ENCODE measurements at regions not wholly inside any gene's neighbourhood (a gene's known extent, or its start where the extent isn't known, plus 50 kb on each side); places are given as distances from the start of the nearest gene placed in this dataset.

DNA sequence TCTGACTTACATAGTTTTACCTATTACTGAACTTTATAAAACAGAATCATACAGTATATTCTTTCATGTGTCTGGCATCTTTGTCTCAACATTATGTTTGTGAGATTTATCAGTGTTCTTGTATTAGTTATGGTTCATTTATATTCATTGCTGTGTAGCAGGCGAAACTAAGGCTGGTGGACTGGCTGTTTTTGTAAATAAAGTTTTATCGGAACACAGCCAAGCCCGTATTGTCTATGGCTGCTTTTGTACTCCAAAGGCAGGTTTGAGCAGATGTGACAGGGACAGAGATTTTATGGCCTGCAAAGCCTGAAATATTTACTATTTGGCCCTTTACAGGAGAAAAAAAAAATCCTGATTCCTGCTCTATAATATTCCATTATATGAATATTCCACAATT lies 405.8 kb upstream of the RGS6 start:
- H3K27me3 ChIP-seq (ENCODE audit: control insufficient read depth in 3 of 3, insufficient read depth in 3 of 3, low read length in 2 of 3) = no peaks in the 10 kb centered on the region
- TF ChIP-seq, protein P1, sequence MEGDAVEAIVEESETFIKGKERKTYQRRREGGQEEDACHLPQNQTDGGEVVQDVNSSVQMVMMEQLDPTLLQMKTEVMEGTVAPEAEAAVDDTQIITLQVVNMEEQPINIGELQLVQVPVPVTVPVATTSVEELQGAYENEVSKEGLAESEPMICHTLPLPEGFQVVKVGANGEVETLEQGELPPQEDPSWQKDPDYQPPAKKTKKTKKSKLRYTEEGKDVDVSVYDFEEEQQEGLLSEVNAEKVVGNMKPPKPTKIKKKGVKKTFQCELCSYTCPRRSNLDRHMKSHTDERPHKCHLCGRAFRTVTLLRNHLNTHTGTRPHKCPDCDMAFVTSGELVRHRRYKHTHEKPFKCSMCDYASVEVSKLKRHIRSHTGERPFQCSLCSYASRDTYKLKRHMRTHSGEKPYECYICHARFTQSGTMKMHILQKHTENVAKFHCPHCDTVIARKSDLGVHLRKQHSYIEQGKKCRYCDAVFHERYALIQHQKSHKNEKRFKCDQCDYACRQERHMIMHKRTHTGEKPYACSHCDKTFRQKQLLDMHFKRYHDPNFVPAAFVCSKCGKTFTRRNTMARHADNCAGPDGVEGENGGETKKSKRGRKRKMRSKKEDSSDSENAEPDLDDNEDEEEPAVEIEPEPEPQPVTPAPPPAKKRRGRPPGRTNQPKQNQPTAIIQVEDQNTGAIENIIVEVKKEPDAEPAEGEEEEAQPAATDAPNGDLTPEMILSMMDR (IDR thresholded peaks at IDR 0.05; ENCODE audit: control extremely low read depth, extremely low read depth) = no peak
- no peaks in the 10 kb centered on the region for H3K4me1 ChIP-seq (ENCODE audit: control insufficient read depth in 5 of 5, insufficient read depth in 5 of 5, low read length in 5 of 5)
- ATAC-seq (ENCODE audit: insufficient read depth, low FRiP score) (no peak), DNase-seq (no peak)
- no peak overlapping the region for H3K4me3 ChIP-seq
- H3K36me3 ChIP-seq (ENCODE audit: control insufficient read depth in 4 of 4, insufficient read depth in 4 of 4, low read length in 4 of 4) = peaks cover 0 to 4% (median 0%) of the 10 kb centered on the region in 4 donors
- no peaks in the 10 kb centered on the region for H3K9me3 ChIP-seq (ENCODE audit: control insufficient read depth in 4 of 4, insufficient read depth in 3 of 4, low read length in 3 of 4)
- H3K27ac ChIP-seq (ENCODE audit: low read depth in 1 of 2, low read length in 1 of 2) = no peak overlapping the region
- no peak overlapping the region for H3K9ac ChIP-seq (ENCODE audit: insufficient read depth in 1 of 2, low read length in 2 of 2)
- WGBS, 2 donors = 98% methylated on average over 3 of the region's 3 CpGs

DNA sequence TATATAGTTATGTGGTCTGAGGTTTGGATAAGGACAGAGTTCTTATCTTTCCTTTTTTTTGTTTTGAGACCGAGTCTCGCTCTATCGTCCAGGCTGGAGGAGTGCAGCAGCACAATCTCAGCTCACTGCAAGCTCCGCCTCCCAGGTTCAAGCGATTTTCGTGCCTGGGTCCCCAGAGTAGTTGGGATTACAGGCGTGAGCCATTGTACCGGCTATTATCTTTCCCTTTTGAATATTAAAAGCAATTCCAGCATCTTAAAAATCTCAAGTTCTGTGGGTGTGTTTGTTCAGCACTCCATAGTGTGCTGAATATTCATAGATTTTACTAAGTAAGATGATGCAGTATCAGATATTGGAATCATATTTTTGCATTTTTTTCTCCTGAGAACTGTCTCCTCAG lies 404.4 kb upstream of the RGS6 start:
- Histone ChIP-seq H3K4me1 (ENCODE audit: control insufficient read depth in 5 of 5, insufficient read depth in 5 of 5, low read length in 5 of 5) (peaks cover 0 to 1% (median 0%) of the 10 kb centered on the region in 5 donors), H3K27me3 (ENCODE audit: control insufficient read depth in 3 of 3, insufficient read depth in 3 of 3, low read length in 2 of 3) (no peaks in the 10 kb centered on the region), H3K4me3 (no peak overlapping the region), H3K9me3 (ENCODE audit: control insufficient read depth in 4 of 4, insufficient read depth in 3 of 4, low read length in 3 of 4) (no peaks in the 10 kb centered on the region), H3K9ac (ENCODE audit: insufficient read depth in 1 of 2, low read length in 2 of 2) (no peak overlapping the region), H3K27ac (ENCODE audit: low read depth in 1 of 2, low read length in 1 of 2) (no peak overlapping the region), H3K36me3 (ENCODE audit: control insufficient read depth in 4 of 4, insufficient read depth in 4 of 4, low read length in 4 of 4) (peaks cover 0 to 4% (median 0%) of the 10 kb centered on the region in 4 donors)
- TF ChIP-seq, protein P1 (IDR thresholded peaks at IDR 0.05; ENCODE audit: control extremely low read depth, extremely low read depth) = no peak
- ATAC-seq (ENCODE audit: insufficient read depth, low FRiP score) (no peak), DNase-seq (no peak)
- WGBS, 2 donors = 67 to 93% methylated on average over 8 of the region's 8 CpGs

DNA sequence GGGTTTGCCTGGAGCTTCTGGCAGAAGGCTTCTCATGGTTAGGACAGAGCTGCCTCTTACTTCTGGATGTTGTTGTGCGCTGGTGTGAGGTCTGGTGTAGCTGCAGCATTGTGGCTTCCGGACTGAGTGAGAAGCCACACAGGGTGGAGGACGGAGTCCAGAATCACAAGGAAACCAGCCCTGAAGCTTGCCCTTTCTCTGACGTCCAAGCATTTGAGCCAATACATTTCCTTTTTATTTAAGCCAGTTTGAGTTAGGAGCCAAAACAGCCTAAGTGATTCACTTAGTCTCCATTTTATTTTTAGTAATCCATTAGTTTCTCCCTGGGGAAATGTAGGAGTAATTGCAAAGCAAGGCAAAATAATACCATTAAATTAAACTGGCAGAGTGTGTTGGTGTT lies 402.4 kb upstream of the RGS6 start:
- Histone ChIP-seq H3K27ac (ENCODE audit: low read depth in 1 of 2, low read length in 1 of 2) (no peak overlapping the region), H3K4me1 (ENCODE audit: control insufficient read depth in 5 of 5, insufficient read depth in 5 of 5, low read length in 5 of 5) (peaks cover 0 to 6% (median 1%) of the 10 kb centered on the region in 5 donors), H3K4me3 (no peak overlapping the region), H3K27me3 (ENCODE audit: control insufficient read depth in 3 of 3, insufficient read depth in 3 of 3, low read length in 2 of 3) (no peaks in the 10 kb centered on the region), H3K36me3 (ENCODE audit: control insufficient read depth in 4 of 4, insufficient read depth in 4 of 4, low read length in 4 of 4) (peaks cover 0 to 4% (median 0%) of the 10 kb centered on the region in 4 donors), H3K9me3 (ENCODE audit: control insufficient read depth in 4 of 4, insufficient read depth in 3 of 4, low read length in 3 of 4) (no peaks in the 10 kb centered on the region), H3K9ac (ENCODE audit: insufficient read depth in 1 of 2, low read length in 2 of 2) (no peak overlapping the region)
- DNase-seq (peak in 1 of 3 donors; percentile 61), ATAC-seq (ENCODE audit: insufficient read depth, low FRiP score) (no peak)
- 72 to 80% methylated on average over 4 of the region's 4 CpGs for WGBS, 2 donors
- TF ChIP-seq, protein P1 (IDR thresholded peaks at IDR 0.05; ENCODE audit: control extremely low read depth, extremely low read depth) = no peak

DNA sequence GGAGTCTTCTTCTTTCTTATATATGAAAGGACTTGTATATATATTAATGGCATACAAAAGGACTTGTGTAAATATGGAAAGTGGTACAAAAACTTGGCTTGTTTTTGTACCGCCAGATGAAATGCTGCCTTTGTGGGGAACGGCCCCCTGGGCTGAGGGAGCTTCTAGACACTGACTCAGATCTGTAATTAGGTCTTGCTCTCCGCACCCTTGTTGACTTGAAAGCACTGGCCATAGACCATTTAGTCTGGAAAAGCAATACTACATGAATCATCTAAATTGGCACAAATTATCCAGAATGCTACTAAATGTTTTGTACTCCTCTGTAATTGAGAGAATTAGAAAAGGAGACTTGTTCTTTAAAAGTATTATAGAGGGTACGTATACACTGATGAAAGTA lies 399.9 kb upstream of the RGS6 start:
- TF ChIP-seq, protein P1 (IDR thresholded peaks at IDR 0.05; ENCODE audit: control extremely low read depth, extremely low read depth) = no peak
- WGBS, 2 donors = 91 to 93% methylated on average over 4 of the region's 4 CpGs
- ATAC-seq (ENCODE audit: insufficient read depth, low FRiP score) (no peak), DNase-seq (no peak)
- Histone ChIP-seq H3K4me1 (ENCODE audit: control insufficient read depth in 5 of 5, insufficient read depth in 5 of 5, low read length in 5 of 5) (peaks cover 0 to 26% (median 8%) of the 10 kb centered on the region in 5 donors), H3K27ac (ENCODE audit: low read depth in 1 of 2, low read length in 1 of 2) (no peak overlapping the region), H3K36me3 (ENCODE audit: control insufficient read depth in 4 of 4, insufficient read depth in 4 of 4, low read length in 4 of 4) (peaks cover 0 to 4% (median 0%) of the 10 kb centered on the region in 4 donors), H3K27me3 (ENCODE audit: control insufficient read depth in 3 of 3, insufficient read depth in 3 of 3, low read length in 2 of 3) (no peaks in the 10 kb centered on the region), H3K4me3 (no peak overlapping the region), H3K9me3 (ENCODE audit: control insufficient read depth in 4 of 4, insufficient read depth in 3 of 4, low read length in 3 of 4) (no peaks in the 10 kb centered on the region), H3K9ac (ENCODE audit: insufficient read depth in 1 of 2, low read length in 2 of 2) (no peak overlapping the region)

Data from lung (tissue), 11 donors.